Fibroblast of peridontal ligament (primary cell): ENCODE measurements at regions not wholly inside any gene's neighbourhood (a gene's known extent, or its start where the extent isn't known, plus 50 kb on each side); places are given as distances from the start of the nearest gene placed in this dataset.
A peak's percentile ranks its signal among the peaks of the same experiment; 100 is the strongest.
"Not testable (repeated sequence)": the region's sequence is repeated elsewhere in the genome, so short reads cannot be mapped to it uniquely, and the experiment has no call there.

Experiments used
- DNase-seq: peaks from one replicate; pipeline ENCODE4 v3.0.0-alpha.2; 2010; ENCODE audit errors: extremely low read depth

GRCh38 chr10:25713894-25714240 is 220.2 kb upstream of the MYO3A start:
- no peak for DNase-seq

GRCh38 chr10:25724241-25724640 is 209.8 kb upstream of the MYO3A start:
- no peak for DNase-seq

- peak; percentile 62 for DNase-seq
Measured at GRCh38 chr10:25725917-25726716, 207.9 kb upstream of the MYO3A start.

DNA sequence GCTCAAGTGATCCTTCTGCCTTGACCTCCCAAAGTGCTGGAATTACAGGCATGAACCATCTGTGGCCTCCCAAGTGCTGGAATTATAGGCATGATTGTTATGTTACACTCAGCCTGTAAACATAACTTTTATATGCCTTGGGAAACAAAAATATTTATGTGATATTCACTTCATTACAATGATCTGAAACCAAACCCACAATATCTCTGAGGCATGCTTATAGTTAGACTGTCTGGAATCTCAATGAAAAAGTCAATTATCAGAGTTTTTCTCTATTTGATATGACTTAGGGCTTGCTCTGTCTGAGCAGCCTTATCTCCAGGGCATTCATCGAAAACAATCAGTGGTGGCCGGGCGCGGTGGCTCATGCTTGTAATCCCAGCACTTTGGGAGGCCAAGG is 195.3 kb upstream of the MYO3A start:
- DNase-seq: no peak

DNA sequence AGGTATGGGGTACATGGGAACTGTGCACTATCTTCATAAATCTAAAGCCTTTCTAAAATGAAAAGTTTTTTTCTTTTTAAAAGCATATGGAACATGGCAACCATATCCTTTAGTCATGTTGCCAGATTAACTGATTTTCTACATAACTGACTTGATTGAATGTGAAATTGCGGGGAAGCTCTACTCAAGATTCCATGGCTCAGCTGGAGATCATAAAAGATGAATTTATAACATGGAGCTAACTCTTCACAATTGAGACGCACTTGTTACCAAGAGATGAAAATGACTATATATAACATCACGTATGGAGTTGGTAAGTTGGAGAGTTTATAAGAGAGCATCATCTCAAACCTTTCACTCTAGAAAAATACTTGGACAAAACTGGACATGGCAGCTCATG is 190.2 kb upstream of the MYO3A start:
- no peak for DNase-seq

- no peak for DNase-seq
Measured at GRCh38 chr10:25744574-25744973, 189.5 kb upstream of the MYO3A start.

GRCh38 chr10:25745976-25746375 is 188.1 kb upstream of the MYO3A start:
- no peak for DNase-seq

DNA sequence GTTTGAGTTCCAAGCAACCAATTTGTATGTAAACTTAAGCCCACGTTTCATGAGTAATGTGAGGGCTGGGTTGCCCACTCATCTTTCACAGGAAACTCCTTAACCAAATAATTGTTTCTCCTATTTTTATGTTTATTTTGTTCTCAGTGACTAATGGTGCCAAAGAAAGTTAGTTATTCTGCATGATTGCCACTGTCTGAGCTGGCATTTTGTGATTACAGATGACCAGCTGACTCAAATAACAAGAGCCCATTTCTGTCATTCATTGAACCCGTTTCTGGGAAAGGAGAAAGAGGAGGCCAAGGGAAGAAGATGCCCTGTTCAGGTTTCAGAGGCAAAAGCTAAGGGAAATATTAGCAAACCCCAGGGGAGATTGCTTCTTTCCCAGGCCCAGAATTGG is 186.9 kb upstream of the MYO3A start:
- no peak for DNase-seq

- no peak for DNase-seq
Measured at GRCh38 chr10:25748509-25748908, 185.5 kb upstream of the MYO3A start.

DNA sequence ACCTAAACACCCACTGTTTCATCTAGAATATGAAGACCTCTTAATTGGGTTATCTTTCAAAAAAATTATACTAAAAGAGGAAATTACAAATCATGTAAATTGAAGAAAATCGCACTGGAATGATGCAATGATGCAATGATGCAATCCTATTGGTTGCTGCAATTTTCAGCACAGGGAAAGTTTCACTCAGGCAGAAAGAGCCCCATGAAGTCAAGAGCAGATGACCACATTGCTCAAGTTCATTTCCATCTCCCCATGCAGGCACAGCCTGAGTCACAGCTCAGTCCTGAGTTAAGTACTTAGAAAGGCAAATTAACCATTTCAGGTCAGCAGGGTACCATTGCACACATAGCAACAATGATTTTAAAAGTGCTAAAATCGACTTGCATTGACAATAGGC is 180.3 kb upstream of the MYO3A start:
- DNase-seq: peak; percentile 35

- DNase-seq: not testable (repeated sequence)
Measured at GRCh38 chr10:25755874-25756273, 178.2 kb upstream of the MYO3A start.

DNA sequence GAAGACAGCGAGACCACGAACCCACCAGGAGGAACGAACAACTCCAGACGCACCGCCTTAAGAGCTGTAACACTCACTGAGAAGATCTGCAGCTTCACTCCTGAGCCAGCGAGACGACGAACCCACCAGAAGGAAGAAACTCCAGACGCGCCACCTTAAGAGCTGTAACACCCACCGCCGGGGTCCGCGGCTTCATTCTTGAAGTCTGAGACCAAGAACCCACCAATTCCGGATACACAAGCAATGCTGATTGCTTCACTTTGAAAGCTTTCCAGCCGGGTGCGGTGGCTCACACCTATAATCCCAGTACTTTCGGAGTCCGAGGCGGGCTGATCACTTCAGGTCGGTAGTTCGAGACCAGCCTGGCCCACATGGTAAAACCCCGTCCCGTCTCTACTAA is 177.2 kb upstream of the MYO3A start:
- no peak for DNase-seq

GRCh38 chr10:25758041-25758457 is 176.0 kb upstream of the MYO3A start:
- DNase-seq: peak; percentile 4

GRCh38 chr10:25758511-25758910 is 175.5 kb upstream of the MYO3A start:
- no peak for DNase-seq

DNA sequence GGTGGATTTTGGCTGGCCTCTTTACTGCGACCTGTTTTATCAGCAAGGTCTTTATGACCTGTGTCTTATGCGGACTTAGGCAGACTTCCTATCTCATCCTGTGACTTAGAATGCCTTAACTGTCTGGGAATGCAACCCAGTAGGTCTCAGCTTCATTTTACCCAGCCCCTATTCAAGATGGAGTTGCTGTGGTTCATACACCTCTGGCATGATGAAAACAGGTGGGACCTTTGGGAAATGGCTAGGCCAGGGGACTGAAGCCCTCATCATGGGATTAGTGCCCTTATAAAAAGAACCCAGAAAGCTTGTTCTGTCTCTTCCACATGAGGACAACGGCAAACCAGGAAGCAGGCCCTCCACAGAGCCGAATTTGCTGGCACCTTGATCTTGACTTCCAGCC is 172.1 kb upstream of the MYO3A start:
- DNase-seq: no peak

GRCh38 chr10:25766213-25766612 is 167.8 kb upstream of the MYO3A start:
- no peak for DNase-seq

DNA sequence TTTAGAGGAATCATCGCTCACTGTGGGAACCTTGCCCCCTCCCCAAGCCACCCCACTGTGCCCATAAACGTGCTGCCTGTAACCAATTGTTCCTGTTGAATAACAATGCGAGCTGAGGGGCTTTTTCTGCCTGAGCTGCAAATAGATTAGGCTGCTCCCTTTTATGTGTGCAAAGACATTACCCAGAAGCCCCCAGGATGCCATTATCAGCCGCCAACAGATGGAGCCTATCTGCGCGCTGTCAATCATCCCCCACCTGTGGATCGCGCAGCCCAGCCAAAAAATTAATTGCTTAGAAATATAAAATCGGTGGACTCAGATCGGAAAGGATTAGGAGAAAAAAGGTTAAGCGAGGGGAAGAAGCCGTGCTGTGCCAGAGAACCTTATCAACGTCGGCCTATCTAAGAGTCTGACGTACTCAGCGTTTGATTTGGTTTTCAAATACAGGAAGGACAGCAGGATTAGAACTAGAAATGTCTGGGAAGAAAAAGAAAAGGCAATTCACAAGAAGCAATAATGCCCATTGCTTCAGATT is 167.3 kb upstream of the MYO3A start:
- DNase-seq: no peak

GRCh38 chr10:25768167-25768566 is 165.9 kb upstream of the MYO3A start:
- DNase-seq: no peak

GRCh38 chr10:25778646-25779045 is 155.4 kb upstream of the MYO3A start:
- DNase-seq: no peak

- DNase-seq: no peak
Measured at GRCh38 chr10:25786161-25786560, 147.9 kb upstream of the MYO3A start.

DNA sequence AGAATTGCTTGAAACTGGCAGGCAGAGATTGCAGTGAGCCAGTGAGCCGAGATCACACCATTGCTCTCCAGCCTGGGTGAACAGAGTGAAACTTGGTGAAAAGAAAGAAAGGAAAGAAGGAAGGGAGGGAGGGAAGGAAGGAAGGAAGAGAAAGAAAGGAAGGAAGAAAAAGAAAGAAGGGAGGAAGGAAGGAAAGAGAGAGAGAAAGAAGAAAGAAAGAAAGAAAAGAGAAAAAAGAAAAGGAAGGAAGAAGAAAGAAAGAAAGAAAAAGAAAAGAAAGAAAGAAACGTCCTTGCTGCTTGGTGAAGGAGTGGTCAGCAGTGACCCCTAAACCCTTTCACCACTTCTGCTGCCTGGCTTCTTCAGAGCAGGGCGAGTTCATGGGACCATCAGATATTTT is 147.1 kb upstream of the MYO3A start:
- DNase-seq: no peak

DNA sequence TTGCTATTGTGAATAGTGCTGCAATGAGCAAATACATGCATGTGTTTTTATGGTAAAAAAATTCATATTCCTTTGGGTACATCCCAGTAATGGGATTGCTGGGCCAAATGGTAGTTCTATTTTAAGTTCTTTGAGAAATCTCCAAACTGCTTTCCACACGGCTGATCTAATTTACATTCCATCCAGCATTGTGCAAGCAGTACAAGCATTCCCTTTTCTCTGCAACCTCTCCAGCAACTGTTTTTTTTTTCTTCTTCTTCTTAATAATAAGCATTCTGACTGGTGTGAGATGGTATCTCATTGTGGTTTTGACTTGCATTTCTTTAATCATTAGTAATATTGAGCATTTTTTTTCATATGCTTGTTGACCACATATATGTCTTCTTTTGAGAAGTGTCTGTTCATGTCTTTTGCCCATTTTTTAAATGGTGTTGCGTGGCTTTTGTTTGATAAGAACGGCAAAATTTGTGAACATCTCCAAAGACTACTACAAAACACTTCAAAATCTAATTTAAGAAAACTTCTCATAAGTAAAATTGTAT is 136.1 kb upstream of the MYO3A start:
- peak; percentile 0 for DNase-seq

DNA sequence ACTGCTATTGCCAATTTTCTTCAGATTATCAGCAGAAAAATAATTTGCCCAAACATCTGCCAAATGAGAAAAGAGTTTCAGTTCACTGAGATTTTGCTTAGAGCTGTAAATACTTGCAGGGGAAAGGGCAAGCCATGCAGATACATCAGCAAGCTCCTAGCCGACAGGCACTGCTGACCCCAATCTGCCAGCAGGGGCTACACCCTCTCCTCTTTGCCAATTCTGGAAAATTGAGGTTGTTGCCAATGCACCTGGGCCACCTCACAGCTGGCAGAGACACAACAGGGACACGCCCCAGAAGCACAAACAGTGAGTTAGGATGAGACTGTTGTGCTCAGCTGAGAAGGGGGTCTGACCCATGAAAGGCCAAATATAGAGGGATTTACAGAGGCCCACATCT is 129.5 kb upstream of the MYO3A start:
- DNase-seq: no peak

DNA sequence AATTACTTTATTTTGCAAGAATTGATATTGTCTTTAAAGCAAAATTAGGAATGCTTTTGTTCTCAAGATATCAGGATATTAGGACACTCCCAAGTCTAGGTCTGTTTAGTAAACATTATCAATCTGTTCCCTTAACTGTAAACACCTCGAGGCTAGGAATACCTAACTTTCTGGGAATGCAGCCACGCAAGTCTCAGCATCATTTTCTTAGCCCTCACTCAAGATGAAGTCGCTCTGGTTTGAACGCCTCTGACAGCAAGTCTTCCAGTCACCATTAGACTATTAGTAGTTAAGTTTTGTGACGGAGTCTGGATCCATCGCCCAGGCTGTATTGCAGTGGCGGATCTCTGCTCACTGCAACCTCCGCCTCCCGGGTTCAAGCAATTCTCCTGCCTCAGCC is 128.0 kb upstream of the MYO3A start:
- DNase-seq: no peak
